ENCODE measurements at regions not wholly inside any gene's neighbourhood (a gene's known extent, or its start where the extent isn't known, plus 50 kb on each side); places are given as distances from the start of the nearest gene placed in this dataset.

DNA sequence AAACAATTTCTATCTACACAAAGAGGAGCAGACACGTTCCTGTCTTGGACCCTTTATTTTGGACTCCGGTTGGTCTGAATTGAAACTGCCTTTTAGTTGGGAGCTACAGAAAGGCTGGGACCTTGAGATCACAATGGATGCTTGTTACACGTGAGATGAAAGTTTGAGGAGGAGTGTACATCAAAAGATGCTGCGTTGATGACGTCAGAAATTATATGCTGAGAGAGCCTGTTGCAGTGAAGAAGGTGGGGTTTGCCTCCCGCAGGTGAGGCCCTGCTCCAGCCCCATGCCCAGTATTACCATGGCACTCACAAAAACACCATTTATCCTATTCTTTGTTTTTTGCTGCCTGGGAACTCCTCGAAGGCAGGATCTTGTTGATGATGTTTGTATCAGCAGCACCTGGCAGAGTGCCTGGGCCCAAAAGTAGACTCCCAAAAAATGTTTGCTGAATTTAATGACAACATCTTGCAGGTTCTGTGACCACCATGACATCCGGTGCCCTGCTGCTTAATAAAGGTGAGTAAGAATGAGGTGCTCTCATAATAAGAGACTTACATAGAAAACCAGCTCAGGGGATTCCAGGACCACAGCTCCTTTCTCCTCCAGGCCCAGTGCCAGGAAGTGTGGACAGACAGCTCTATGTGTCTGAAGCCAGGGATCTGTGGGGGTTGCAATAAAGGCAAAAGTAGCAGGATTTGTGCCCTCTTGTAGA, 136.1 kb upstream of the UBE2E1 start:
- TF ChIP-seq POLR2AphosphoS5 (IDR thresholded peaks at IDR 0.05; ENCODE audit: borderline replicate concordance, low read depth, low read length): no peak
- no peak for TF ChIP-seq EZH2 (IDR thresholded peaks at IDR 0.05)

Data from SK-N-MC (cell line).